GM12878 (cell line): ENCODE measurements at regions not wholly inside any gene's neighbourhood (a gene's known extent, or its start where the extent isn't known, plus 50 kb on each side); places are given as distances from the start of the nearest gene placed in this dataset.

Experiments used
- ATAC-seq: fragments of 200-7000 bp; cut with Tn5 transposase; 3 replicates; pipeline ENCODE4 v1.9.1; 2020; ENCODE audit warnings: mild to moderate bottlenecking, moderate library complexity
- BruUV-seq: library from RNA; stranded (reverse); fragments of 400-500 nt; replicated peaks from 2 replicates; lab custom pipeline; 2021; lab: Mats Ljungman, UMichigan
- CTCF ChIA-PET: fragments of 300-600 bp; sonication (Branson Sonifier 250); formaldehyde crosslinking; extraction: SDS; loops from one replicate; lab custom pipeline; 2021; ENCODE audit warnings: inconsistent platforms; lab: Yijun Ruan, JAX
- POLR2A ChIA-PET: fragments of 350-600 bp; formaldehyde crosslinking; extraction: SDS; loops from one replicate; lab custom pipeline; 2021; ENCODE audit warnings: inconsistent platforms; lab: Charles Lee
- RAD21 ChIA-PET: fragments of 300-600 bp; sonication (Branson Sonifier 250); formaldehyde crosslinking; loops from one replicate; lab custom pipeline; 2023; ENCODE audit warnings: antibody characterized with exemption; ENCODE audit not compliant: unreplicated experiment; lab: Charles Lee
- SMC1A ChIA-PET: fragments of 300-600 bp; sonication (Branson Sonifier 250); formaldehyde crosslinking; loops from one replicate; lab custom pipeline; 2023; ENCODE audit not compliant: unreplicated experiment, uncharacterized antibody; lab: Charles Lee
- DNase-seq: peaks from one replicate; pipeline ENCODE4 v3.0.0-alpha.2; 2011; ENCODE audit warnings: low read depth, low spot score
- FAIRE-seq: peaks from 3 replicates; lab custom pipeline; 2011; peaks lifted over from hg19 to GRCh38; lab: Jason Lieb, UNC
- H2AFZ ChIP-seq: 2 replicates; pipeline ENCODE4 v1.6.0; 2011; ENCODE audit warnings: low read depth, low read length, control low read depth; ENCODE audit not compliant: control insufficient read depth
- H3K27ac ChIP-seq: 2 replicates; pipeline ENCODE4 v1.5.1; 2011; ENCODE audit warnings: control low read depth; ENCODE audit not compliant: control insufficient read depth, insufficient read depth
- H3K27me3 ChIP-seq, 2 experiments: replicated peaks in 1 of 2; 2 replicates each; pipeline versions ENCODE4 v1.6.0 to v1.6.1; 2011; ENCODE audit warnings: low read length in 1 of 2; ENCODE audit not compliant: control insufficient read depth in 2 of 2, insufficient read depth in 2 of 2
- H3K36me3 ChIP-seq, 2 experiments: 2 replicates each; pipeline ENCODE4 v1.5.1; 2011; ENCODE audit warnings: low read length in 1 of 2; ENCODE audit not compliant: control insufficient read depth in 2 of 2, insufficient read depth in 2 of 2
- H3K4me1 ChIP-seq: 2 replicates; pipeline ENCODE4 v1.6.1; 2011; ENCODE audit warnings: mild to moderate bottlenecking, low read length, moderate library complexity, mixed read lengths; ENCODE audit not compliant: control insufficient read depth, insufficient read depth
- H3K4me2 ChIP-seq: 2 replicates; pipeline ENCODE4 v1.6.0; 2011; ENCODE audit warnings: control low read depth; ENCODE audit not compliant: control insufficient read depth, insufficient read depth
- H3K4me3 ChIP-seq: fragments of 200-600 bp; sonication (generic); 2 replicates; pipeline ENCODE4 v1.5.1; 2016
- H3K79me2 ChIP-seq: 2 replicates; pipeline ENCODE4 v1.6.0; 2011; ENCODE audit warnings: low read length; ENCODE audit not compliant: control insufficient read depth, insufficient read depth
- H3K9ac ChIP-seq: 2 replicates; pipeline ENCODE4 v1.8.0; 2011; ENCODE audit warnings: low read length, control low read depth, mixed read lengths; ENCODE audit not compliant: control insufficient read depth, insufficient read depth
- H3K9me3 ChIP-seq: replicated peaks from 3 replicates; pipeline ENCODE4 v1.5.1; 2011; ENCODE audit warnings: mild to moderate bottlenecking, low read length; ENCODE audit not compliant: control insufficient read depth, insufficient read depth
- H4K20me1 ChIP-seq: 2 replicates; pipeline ENCODE4 v1.6.0; 2011; ENCODE audit not compliant: control insufficient read depth, insufficient read depth
- ATF7 ChIP-seq: fragments of 450-650 bp; IDR thresholded peaks from 2 replicates; pipeline ENCODE4 v1.6.1; 2016; ENCODE audit warnings: low read depth, mild to moderate bottlenecking
- BACH1 ChIP-seq: fragments of 450-650 bp; IDR thresholded peaks from 2 replicates; pipeline ENCODE4 v1.6.1; 2017; ENCODE audit warnings: mild to moderate bottlenecking, borderline replicate concordance
- CEBPZ ChIP-seq: fragments of 150-350 bp; IDR thresholded peaks from 2 replicates; pipeline ENCODE4 v1.6.1; 2016; ENCODE audit warnings: low read depth, low read length
- CREB1 ChIP-seq: IDR thresholded peaks from 2 replicates; pipeline ENCODE4 v1.6.1; 2012; ENCODE audit warnings: low read depth, mild to moderate bottlenecking, inconsistent platforms
- E2F4 ChIP-seq: IDR thresholded peaks from 2 replicates; pipeline ENCODE4 v1.6.1; 2012; ENCODE audit warnings: low read depth, low read length, improper control_type of control experiment
- ELK1 ChIP-seq: IDR thresholded peaks from 2 replicates; pipeline ENCODE4 v1.6.1; 2012; ENCODE audit warnings: low read depth, low read length, improper control_type of control experiment
- HDAC2 ChIP-seq: fragments of 200-600 bp; sonication (generic); IDR thresholded peaks from 2 replicates; pipeline ENCODE4 v1.6.1; 2017
- HDGF ChIP-seq: fragments of 450-650 bp; IDR thresholded peaks from 2 replicates; pipeline ENCODE4 v1.6.1; 2016; ENCODE audit warnings: antibody characterized with exemption
- IRF3 ChIP-seq: fragments of 450-650 bp; IDR thresholded peaks from 2 replicates; pipeline ENCODE4 v1.6.1; 2014; ENCODE audit warnings: mild to moderate bottlenecking
- LARP7 ChIP-seq: fragments of 450-650 bp; IDR thresholded peaks from 2 replicates; pipeline ENCODE4 v1.6.1; 2017; ENCODE audit warnings: mild to moderate bottlenecking
- MAX ChIP-seq: IDR thresholded peaks from 2 replicates; pipeline ENCODE4 v1.6.1; 2012; ENCODE audit warnings: low read depth, low read length, improper control_type of control experiment
- RAD51 ChIP-seq: fragments of 450-650 bp; IDR thresholded peaks from 2 replicates; pipeline ENCODE4 v1.6.1; 2016; ENCODE audit warnings: moderate library complexity, mild to moderate bottlenecking, inconsistent platforms
- RBBP5 ChIP-seq: fragments of 200-600 bp; sonication (generic); conservative IDR thresholded peaks from 2 replicates; pipeline ENCODE4 v1.6.1; 2016
- SKIL ChIP-seq: fragments of 450-650 bp; IDR thresholded peaks from 2 replicates; pipeline ENCODE4 v1.6.1; 2017; ENCODE audit warnings: mild to moderate bottlenecking, low read depth, inconsistent platforms; ENCODE audit not compliant: poor library complexity, severe bottlenecking
- SRF ChIP-seq, 2 experiments: IDR thresholded peaks; 2 replicates each; pipeline ENCODE4 v1.6.1; 2011; ENCODE audit warnings: low read depth in 2 of 2, low read length in 2 of 2, mild to moderate bottlenecking in 1 of 2, moderate library complexity in 1 of 2
- TBL1XR1 ChIP-seq: IDR thresholded peaks from 2 replicates; pipeline ENCODE4 v1.6.1; 2012; ENCODE audit warnings: low read depth, low read length, improper control_type of control experiment
- in situ Hi-C: fragments of 300-500 bp; cut with MboI; formaldehyde crosslinking; loops from 9 replicates; pipeline ENCODE4 v1.14.3; 2018; ENCODE audit warnings: mixed read lengths
- intact Hi-C: fragments of 100-400 bp; cut with micrococcal nuclease; formaldehyde crosslinking; loops from one replicate; pipeline ENCODE4 v1.14.2; 2022; ENCODE audit not compliant: unreplicated experiment

- H4K20me1 ChIP-seq = no peaks in the 10 kb centered on the region
- H3K4me2 ChIP-seq = no peak overlapping the region
- FAIRE-seq (no peak), ATAC-seq (no peak), DNase-seq (no peak)
- no peak overlapping the region for H3K9ac ChIP-seq
- H3K4me3 ChIP-seq = no peak overlapping the region
- H3K9me3 ChIP-seq = no peaks in the 10 kb centered on the region
- in situ Hi-C loops = no loop called here
- SMC1A ChIA-PET = interaction anchor here (0.6 to 1.5 kb wide), 2 partner anchors 10 to 395 kb away, joined by 3 to 4 read pairs; no protein-coding TSS in a partner anchor
- no peaks in the 10 kb centered on the region for H3K27me3 ChIP-seq
- CTCF ChIA-PET = interaction anchor here (1.1 kb wide), 1 partner anchor 118 kb away, joined by 4 read pairs; no protein-coding TSS in a partner anchor
- H3K27ac ChIP-seq = no peak overlapping the region
- RAD21 ChIA-PET = no interaction called here
- intact Hi-C loops = loop anchor here (10.0 kb wide), 1 partner anchor 385 kb away; no protein-coding TSS in a partner anchor
- POLR2A ChIA-PET = no interaction called here
- no peak overlapping the region for H2AFZ ChIP-seq
- no peaks in the 10 kb centered on the region for H3K4me1 ChIP-seq
- H3K79me2 ChIP-seq = no peaks in the 10 kb centered on the region
- BruUV-seq = no TSS peak
- H3K36me3 ChIP-seq = no peaks in the 10 kb centered on the region
- TF ChIP-seq RAD51 (no peak), HDAC2 (no peak), CEBPZ (no peak), E2F4 (no peak), ATF7 (no peak), TBL1XR1 (no peak), SRF (IDR thresholded peaks at IDR 0.05; ENCODE audit: low read depth in 2 of 2, low read length in 2 of 2) (no peak), HDGF (no peak), MAX (no peak), IRF3 (no peak), CREB1 (no peak), RBBP5 (no peak), ELK1 (no peak), LARP7 (no peak), BACH1 (no peak), SKIL (no peak)
Observed at GRCh38 chr1:219419860-219420259, 193.0 kb downstream of the ZC3H11B start.
